ENCODE measurements at regions not wholly inside any gene's neighbourhood (a gene's known extent, or its start where the extent isn't known, plus 50 kb on each side); places are given as distances from the start of the nearest gene placed in this dataset.

DNA sequence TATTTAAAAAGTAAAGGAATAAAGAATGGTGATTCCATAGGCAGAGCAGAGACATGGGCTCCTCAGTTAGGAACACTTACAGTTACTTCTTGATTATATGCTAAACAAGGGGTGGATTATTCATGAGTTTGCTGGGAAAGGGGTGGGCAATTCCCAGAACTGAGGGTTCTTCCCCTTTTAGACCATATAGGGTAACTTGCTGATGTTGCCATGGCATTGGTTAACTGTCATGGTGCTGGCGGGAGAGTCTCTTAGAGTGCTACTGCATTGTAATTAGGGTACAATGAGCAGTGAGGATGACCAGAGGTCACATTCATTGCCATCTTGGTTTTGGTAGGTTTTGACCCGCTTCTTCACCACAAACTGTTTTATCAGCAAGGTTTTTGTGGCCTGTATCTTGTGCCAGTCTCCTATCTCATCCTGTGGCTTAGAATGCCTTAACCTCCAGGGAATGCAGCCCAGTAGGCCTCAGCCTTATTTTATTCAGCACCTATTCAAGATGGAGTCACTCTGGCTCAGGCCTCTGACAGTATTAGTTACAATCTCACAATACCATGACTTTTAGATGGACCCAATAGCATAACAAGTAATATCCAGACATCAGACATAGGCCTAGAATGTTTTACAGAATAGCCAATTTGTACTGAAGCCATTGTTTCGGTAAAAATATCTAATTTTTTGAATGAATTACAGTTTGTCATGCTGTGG, 106.8 kb downstream of the ZBTB18 start:
- no peak for DNase-seq (ENCODE audit: low spot score)

DNA sequence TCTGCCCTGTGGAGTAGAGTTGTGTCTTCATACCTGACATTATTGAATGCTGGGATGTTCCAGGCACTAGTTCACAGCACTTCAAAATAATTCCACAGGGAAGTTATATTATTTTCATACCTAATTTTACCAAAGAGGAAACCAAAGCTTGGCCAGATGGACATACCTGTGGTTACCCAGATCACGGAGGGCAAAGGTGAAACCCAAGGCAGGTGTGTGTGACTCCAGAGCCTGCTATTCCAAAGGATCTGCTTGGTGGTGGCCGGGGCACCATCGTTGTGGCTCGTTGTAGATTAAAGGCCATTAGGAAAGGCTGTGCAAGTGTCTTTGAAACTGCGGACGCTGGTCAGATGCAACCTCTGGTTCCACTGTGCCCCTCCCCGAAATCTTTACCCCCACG, 108.6 kb downstream of the ZBTB18 start:
- no peak for DNase-seq (ENCODE audit: low spot score)

- no peak for DNase-seq (ENCODE audit: low spot score)
Measured at GRCh38 chr1:244160455-244161235, 109.6 kb downstream of the ZBTB18 start.

GRCh38 chr1:244161236-244161510, 110.1 kb downstream of the ZBTB18 start:
- no peak for DNase-seq (ENCODE audit: low spot score)

DNA sequence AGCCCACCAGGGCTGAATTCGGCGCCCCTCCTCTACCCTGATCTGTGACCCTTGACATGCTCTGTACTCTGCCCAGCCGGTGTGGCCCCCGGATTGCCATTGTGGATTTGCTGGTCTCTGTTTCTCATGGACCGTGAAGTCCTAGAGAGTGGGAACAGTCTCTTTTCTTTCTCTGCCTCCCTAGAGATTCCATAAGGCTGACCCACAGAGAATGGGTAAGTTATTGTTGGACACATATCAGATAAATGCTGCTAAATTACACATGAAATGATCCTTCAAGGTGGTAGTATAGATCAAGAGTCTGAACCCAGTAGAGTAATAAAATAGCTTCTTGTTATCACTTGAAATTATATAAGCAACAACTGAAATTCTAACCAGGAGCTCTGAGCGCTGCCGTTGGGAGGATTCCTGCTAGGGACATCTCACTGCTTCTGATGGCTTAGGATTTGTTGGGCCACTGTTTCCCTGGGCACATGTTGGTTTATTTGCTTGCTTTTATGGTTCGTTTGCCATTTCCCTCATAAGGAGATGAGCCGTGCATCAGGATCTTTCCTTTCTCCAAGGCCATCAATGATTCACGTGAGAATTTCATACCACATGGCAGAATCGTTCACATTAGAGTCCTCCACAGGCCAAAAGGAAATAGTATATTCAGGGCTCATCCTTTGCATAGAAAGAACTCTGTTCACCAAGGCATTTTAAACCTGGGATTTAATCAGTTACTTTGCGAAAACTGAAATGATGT, 111.9 kb downstream of the ZBTB18 start:
- DNase-seq (ENCODE audit: low spot score), result no peak

GRCh38 chr1:244163861-244164510, 112.9 kb downstream of the ZBTB18 start:
- DNase-seq (ENCODE audit: low spot score), result no peak

- no peak for DNase-seq (ENCODE audit: low spot score)
Measured at GRCh38 chr1:244164511-244164890, 113.4 kb downstream of the ZBTB18 start.

DNA sequence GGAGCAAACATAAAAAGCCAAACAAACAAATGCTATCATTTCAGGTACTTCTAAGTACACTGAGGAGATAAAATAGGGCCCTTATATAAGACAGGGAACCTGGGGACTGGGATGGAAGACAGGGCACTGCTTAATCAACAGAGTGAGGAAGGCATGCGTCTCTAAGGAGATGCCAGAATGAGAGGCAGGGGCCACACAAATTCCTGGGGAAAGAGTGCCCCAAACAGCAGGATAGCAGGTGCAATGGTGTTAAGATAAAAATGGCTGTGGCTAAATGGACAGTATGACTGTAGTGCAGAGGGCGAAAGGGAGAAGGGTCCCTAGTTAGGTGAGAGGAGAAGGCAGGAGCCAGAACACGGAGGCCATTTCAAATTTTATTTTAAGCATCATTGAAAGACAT, 113.9 kb downstream of the ZBTB18 start:
- no peak for DNase-seq (ENCODE audit: low spot score)

DNA sequence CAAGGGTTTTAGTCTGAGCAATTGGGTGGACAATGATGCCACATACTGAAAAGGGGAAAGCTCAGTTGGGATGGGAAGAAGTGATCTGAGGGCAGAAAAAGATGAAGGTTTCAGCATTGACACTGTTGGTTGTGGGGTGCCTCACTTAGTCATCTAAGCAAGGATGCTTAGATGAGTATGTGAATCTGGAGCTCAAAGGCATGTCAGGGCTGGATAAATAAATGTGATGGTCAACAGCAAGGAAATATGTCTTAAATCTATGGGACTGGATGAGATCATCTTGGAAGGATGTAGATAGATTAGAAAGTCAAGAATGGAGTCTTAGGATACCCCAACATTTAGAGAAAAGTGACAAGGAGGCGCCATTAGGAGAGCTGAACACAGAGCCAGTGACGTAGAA, 114.6 kb downstream of the ZBTB18 start:
- DNase-seq (ENCODE audit: low spot score), result no peak

DNA sequence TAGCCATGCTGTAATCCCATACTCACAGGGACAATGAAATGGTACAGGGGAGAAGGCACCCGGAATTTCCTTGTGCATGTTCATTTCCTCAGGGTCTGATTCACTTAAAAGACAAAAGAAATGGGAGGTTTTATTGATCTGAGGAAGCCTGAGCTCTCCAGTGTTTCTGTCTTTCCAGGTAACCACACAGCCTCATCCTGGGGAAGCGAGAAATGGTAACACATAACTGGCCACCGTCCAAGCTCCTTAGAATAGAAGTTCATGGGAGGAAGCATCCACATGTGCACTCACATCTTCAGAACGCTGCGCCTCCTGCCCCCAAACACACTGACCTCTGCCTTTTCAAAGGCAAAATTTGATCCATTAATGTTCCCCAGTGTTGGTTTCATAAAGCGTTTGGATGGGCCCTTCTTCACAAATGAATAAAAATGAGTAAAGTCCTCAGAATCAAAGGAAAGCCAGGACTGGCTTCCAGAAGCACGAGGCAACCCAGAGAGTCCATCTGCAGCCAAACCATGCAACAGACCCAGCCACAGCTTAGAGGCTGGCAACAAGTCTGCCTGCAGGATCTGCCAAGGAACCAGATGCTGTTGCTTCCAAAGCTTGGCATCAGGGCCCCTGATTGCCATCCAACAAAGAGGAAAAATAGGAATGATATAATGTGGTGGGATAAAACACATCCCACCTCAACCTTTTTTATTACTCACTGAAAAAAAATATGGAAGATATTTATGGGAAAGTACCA, 120.3 kb downstream of the ZBTB18 start:
- DNase-seq (ENCODE audit: low spot score), result peak; percentile 80

DNA sequence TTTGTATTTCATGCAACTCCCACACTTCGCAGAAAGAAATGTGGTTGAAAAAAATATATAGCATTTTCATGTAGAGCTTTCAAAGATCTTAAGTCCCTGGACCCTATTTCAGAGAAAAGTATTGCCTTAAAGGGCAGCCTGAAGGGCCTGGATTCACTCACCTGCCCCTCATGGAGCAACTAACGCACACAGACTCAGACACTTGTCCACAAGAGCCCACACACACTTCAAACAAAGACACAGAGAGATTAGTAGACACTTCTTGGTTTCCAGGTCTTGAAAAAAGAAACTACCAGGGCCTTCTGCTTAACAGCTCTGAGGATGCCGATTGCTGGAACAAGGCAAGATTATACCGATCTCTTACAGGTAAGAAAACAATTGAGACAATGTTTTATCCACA, 122.2 kb downstream of the ZBTB18 start:
- no peak for DNase-seq (ENCODE audit: low spot score)

DNA sequence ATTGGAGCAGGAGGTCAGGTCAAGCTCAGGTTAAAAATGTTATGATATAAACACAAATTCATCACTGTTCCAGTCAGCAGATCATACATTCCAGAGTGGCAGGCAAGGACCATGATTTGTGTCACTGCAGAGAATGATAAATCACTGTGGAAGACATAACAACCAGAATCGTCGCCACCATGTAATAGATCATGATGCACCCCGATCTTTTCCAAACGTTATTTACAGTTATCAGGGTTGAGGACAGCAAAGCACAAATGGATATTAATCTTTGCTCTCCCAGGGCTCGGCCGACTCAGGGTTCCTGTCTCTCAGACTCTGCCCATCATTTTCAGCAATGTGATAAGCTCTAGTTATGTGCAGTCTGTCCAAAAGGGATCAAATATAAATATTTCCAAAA, 122.7 kb downstream of the ZBTB18 start:
- no peak for DNase-seq (ENCODE audit: low spot score)

DNA sequence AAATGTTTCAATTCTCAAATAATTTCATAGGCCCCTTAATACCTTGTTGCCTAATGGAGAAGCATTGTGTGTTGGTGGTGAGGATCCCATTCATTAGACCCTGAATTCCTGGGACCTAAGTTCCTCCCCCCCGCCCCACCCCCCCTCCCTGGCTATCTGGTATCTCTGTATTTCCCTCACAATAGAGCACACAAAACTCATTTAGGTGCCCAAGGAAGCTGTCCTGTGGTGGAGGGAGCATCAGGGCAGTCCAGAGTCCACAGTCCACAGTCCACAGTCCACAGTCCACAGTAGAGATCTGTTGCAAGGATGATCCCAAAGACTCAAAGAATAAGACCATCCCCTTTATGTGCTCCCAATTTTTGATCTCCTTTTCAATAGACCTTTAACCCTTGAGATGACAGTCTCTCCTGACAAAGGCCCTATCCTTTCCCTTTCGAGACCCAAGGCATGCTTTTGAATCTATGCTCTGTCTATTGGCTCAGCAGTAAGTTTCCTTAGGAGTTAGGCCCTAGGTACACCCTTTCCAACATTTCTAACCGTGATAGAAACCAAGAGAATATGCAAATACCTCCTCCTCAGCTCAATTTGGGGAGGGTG, 123.9 kb downstream of the ZBTB18 start:
- no peak for DNase-seq (ENCODE audit: low spot score)

DNA sequence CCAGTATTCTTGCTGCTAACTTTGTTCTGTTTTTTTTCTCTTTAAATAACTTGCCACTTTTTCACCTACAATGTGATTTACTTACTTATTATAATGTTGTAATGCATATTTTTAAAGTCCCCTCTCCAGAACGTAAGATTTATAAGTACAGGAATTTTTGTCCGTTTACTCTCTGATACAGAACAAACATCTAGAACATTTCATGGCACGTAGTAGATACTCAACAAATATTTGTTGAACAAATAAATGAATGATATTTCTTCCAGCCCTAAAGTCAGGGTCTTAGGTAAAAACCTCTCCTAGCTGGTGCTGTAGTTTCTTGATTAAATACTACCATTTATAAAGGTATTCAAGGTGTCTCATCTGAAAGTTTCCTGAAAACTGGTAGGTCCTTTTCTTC, 125.1 kb downstream of the ZBTB18 start:
- no peak for DNase-seq (ENCODE audit: low spot score)

DNA sequence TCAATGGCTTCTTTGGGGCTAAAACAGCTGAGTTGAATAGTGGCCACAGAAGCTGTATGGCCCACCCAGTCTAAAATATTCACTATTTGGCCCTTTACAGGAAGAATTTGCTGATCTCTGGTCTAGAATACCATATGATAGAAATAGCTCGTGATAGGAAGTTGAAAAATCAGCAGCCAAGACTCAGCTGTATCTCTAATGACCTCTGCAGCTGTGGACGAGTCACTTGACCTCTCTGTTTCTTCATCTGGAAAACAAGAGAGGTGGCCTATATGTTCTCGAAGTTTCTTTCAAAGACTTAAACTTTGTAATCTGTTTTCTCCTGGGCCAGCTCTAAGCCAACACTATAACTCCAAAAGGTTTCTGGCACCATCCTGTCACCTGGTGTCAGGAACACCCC, 129.2 kb downstream of the ZBTB18 start:
- no peak for DNase-seq (ENCODE audit: low spot score)

- no peak for DNase-seq (ENCODE audit: low spot score)
Measured at GRCh38 chr1:244181867-244182266, 130.8 kb downstream of the ZBTB18 start.

DNA sequence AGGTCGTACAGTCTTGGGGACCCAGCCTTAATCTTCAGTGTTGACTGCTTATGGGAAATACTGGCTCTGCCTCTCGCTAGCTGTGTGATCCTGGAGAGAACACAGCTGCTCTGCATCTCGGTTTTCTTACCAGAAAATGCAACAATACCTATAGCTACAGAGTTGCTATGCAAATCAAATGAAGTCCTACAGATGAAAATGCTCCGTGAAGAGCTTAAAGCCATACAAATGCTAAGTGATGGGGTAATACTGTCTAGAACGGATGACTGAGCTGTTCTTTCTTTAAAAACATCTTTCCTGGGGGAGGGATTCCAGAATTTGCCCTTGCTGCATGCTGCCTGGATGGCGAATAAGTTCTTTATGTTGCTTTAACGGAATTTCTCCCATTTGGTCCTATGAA, 132.0 kb downstream of the ZBTB18 start:
- no peak for DNase-seq (ENCODE audit: low spot score)

GRCh38 chr1:244186372-244186771, 135.3 kb downstream of the ZBTB18 start:
- no peak for DNase-seq (ENCODE audit: low spot score)

DNA sequence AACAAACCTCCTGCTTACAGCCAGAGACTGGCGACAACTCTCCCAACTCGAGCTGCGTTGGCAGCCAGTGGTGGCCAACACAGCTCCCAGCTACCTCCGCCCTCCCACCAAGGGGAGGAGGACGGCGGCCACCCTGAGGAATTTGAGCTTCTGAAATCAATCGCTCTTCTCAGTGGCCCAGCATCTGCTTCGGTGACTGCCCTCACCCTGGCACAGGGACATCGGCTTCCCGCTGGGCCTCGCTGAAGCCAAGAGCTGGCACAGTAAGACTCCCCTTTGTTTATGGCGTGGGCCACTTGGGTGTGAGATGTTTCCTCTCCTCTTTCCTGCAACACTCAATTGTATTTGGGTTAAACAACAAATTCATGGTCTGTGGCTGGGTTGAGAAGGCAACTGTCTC, 136.2 kb downstream of the ZBTB18 start:
- peak; percentile 65 for DNase-seq (ENCODE audit: low spot score)

DNA sequence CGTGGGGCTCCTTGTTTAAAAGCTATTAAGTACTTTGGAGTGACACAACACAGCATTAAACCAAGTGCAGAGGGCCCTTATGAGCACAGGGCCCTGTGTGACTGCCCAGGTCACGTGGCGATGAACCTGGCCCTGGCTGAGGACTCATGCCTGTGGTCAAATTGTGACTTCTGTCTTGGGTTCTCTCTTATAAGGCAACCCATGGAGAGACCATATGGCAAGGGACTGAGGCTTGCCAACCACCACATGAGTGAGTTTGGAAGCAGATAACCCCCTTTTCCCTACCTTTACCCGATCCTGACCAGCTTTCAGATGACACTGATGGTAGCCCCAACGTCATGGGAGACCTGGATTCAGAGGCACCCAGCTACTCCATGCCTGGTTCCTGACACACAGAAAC, 140.5 kb downstream of the ZBTB18 start:
- no peak for DNase-seq (ENCODE audit: low spot score)

DNA sequence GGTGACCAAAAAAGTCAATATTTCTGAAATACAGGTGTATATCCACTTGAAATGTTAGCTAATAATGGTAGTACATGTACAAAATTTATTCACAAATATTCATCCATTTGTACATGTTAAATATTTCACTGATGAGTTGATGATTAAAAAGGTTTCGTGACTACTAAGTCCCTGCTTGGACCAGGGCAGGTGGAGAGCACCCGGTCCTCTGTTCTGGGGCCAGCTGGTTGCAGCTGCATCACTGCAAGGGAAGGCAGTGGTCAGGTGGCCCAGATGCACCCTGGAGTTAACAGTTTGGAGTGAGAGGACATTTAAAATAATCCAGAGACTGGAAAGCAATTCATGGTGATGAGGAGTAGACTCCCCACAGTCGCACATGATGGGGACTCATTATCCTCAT, 141.2 kb downstream of the ZBTB18 start:
- DNase-seq (ENCODE audit: low spot score), result no peak

All from Ammon's horn (tissue), 1 donor.